GM12892 (cell line): ENCODE measurements at regions not wholly inside any gene's neighbourhood (a gene's known extent, or its start where the extent isn't known, plus 50 kb on each side); places are given as distances from the start of the nearest gene placed in this dataset.

ENCODE experiments used
- POLR2A ChIP-seq: IDR thresholded peaks from 2 replicates; pipeline ENCODE4 v1.6.1; 2011; ENCODE audit warnings: low read depth, low read length, control low read depth
- POLR2AphosphoS5 ChIP-seq: IDR thresholded peaks from 2 replicates; pipeline ENCODE4 v1.6.1; 2011; ENCODE audit warnings: low read depth, low read length, control low read depth
- TAF1 ChIP-seq: IDR thresholded peaks from 2 replicates; pipeline ENCODE4 v1.6.1; 2011; ENCODE audit warnings: low read depth, mild to moderate bottlenecking, control low read depth, low read length, borderline replicate concordance

DNA sequence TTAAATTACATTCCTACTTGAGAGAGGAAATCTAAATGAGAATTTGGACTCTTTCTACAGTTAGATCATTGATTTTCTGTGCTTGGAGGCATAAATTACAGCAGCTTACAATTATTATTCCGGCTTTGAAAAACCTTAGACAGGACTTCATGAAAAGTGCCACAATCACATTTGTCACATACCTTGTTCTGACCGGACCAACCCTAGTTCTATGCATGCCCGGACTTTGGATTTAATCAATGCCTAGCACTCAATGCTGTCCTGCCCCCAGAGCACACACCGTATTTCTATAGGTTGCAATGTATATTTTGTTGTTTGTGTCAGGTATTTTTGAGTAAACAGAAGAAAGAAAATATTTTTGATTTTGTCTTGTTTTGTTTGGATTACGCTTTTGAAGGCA, 424.7 kb upstream of the PDZRN3 start:
- TF ChIP-seq TAF1 (no peak), POLR2A (no peak), POLR2AphosphoS5 (no peak)
